HG02571 (cell line): ENCODE measurements at regions not wholly inside any gene's neighbourhood (a gene's known extent, or its start where the extent isn't known, plus 50 kb on each side); places are given as distances from the start of the nearest gene placed in this dataset.
"Not testable (repeated sequence)": the region's sequence is repeated elsewhere in the genome, so short reads cannot be mapped to it uniquely, and the experiment has no call there.

ENCODE experiments used
- ATAC-seq: cut with Tn5 transposase; IDR thresholded peaks from one replicate; pipeline ENCODE4 v1.9.1; 2021; ENCODE audit warnings: mild to moderate bottlenecking, moderate library complexity; ENCODE audit not compliant: unreplicated experiment

- no peak for ATAC-seq
These were observed 152.9 kb downstream of the SPP2 start for GRCh38 chr2:234203135-234203984.

GRCh38 chr2:234202601-234203000, 152.1 kb downstream of the SPP2 start:
- ATAC-seq, result no peak

GRCh38 chr2:234199996-234200395, 149.5 kb downstream of the SPP2 start:
- ATAC-seq, result no peak

GRCh38 chr2:234198976-234199375, 148.5 kb downstream of the SPP2 start:
- no peak for ATAC-seq

GRCh38 chr2:234195516-234195915, 145.0 kb downstream of the SPP2 start:
- no peak for ATAC-seq

- no peak for ATAC-seq
These were observed 143.6 kb downstream of the SPP2 start for GRCh38 chr2:234193977-234194563.

GRCh38 chr2:234191819-234192407, 141.4 kb downstream of the SPP2 start:
- no peak for ATAC-seq

GRCh38 chr2:234189786-234190300, 139.3 kb downstream of the SPP2 start:
- no peak for ATAC-seq

GRCh38 chr2:234189230-234189629, 138.7 kb downstream of the SPP2 start:
- no peak for ATAC-seq

GRCh38 chr2:234187646-234188174, 137.2 kb downstream of the SPP2 start:
- no peak for ATAC-seq

- ATAC-seq, result no peak
These were observed 130.6 kb downstream of the SPP2 start for GRCh38 chr2:234181121-234181520.

- no peak for ATAC-seq
These were observed 128.5 kb downstream of the SPP2 start for GRCh38 chr2:234179031-234179363.

GRCh38 chr2:234178330-234179030, 128.0 kb downstream of the SPP2 start:
- no peak for ATAC-seq

GRCh38 chr2:234175649-234176048, 125.1 kb downstream of the SPP2 start:
- ATAC-seq, result no peak

GRCh38 chr2:234174742-234175141, 124.2 kb downstream of the SPP2 start:
- no peak for ATAC-seq

- no peak for ATAC-seq
These were observed 122.0 kb downstream of the SPP2 start for GRCh38 chr2:234172532-234172931.

GRCh38 chr2:234172066-234172465, 121.6 kb downstream of the SPP2 start:
- ATAC-seq, result no peak

GRCh38 chr2:234171666-234172065, 121.2 kb downstream of the SPP2 start:
- ATAC-seq, result no peak

GRCh38 chr2:234169674-234170073, 119.2 kb downstream of the SPP2 start:
- no peak for ATAC-seq

GRCh38 chr2:234168605-234169570, 118.4 kb downstream of the SPP2 start:
- not testable (repeated sequence) for ATAC-seq
